Kidney epithelial cell (primary cell): ENCODE measurements at regions not wholly inside any gene's neighbourhood (a gene's known extent, or its start where the extent isn't known, plus 50 kb on each side); places are given as distances from the start of the nearest gene placed in this dataset.

Experiments used
- DNase-seq: peaks from one replicate; pipeline ENCODE4 v3.0.0-alpha.2; 2010; ENCODE audit warnings: low read depth
- H3K27me3 ChIP-seq: 2 replicates; pipeline ENCODE4 v1.6.0; 2011; ENCODE audit warnings: low read length; ENCODE audit not compliant: control insufficient read depth, insufficient read depth
- H3K36me3 ChIP-seq: 2 replicates; pipeline ENCODE4 v1.5.1; 2011; ENCODE audit warnings: low read length; ENCODE audit not compliant: control insufficient read depth, insufficient read depth
- H3K4me3 ChIP-seq: 2 replicates; pipeline ENCODE4 v1.5.1; 2011; ENCODE audit warnings: low read depth, mild to moderate bottlenecking, control low read depth, low read length
- CTCF ChIP-seq: IDR thresholded peaks from 2 replicates; pipeline ENCODE4 v1.5.1; 2011; ENCODE audit warnings: mild to moderate bottlenecking, moderate library complexity, low read length, control low read depth, inconsistent platforms; ENCODE audit not compliant: insufficient read depth, poor library complexity, severe bottlenecking

- Histone ChIP-seq H3K27me3 (no peaks in the 10 kb centered on the region), H3K36me3 (no peaks in the 10 kb centered on the region), H3K4me3 (no peak overlapping the region)
- DNase-seq: no peak
- TF ChIP-seq CTCF: no peak
Observed at GRCh38 chr1:83717785-83718184, 281.1 kb downstream of the TTLL7 start.

DNA sequence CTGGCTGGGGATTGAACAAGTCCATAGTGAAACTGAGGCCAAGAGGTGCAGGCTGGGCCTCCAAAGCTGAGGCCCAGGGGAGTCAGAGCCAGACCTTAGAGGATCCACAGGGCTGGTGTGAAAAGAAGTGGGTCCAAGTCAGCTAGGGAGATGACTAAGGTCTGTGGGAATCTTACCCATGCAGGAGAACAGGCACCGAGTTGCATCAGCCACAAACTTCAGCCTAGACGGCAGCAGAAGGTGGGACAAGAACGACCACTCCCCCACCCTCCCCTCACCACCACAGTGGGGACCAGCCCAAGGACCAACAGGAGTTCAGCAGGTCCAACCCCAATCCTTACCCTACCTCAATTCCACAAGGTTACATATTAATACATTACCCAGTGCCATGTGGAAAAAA, 282.3 kb downstream of the TTLL7 start:
- H3K36me3 ChIP-seq: no peaks in the 10 kb centered on the region
- no peak for TF ChIP-seq CTCF
- H3K27me3 ChIP-seq: no peaks in the 10 kb centered on the region
- H3K4me3 ChIP-seq: no peak overlapping the region
- DNase-seq: no peak

GRCh38 chr1:83715550-83715949, 283.4 kb downstream of the TTLL7 start:
- Histone ChIP-seq H3K36me3 (no peaks in the 10 kb centered on the region), H3K27me3 (no peaks in the 10 kb centered on the region), H3K4me3 (no peak overlapping the region)
- TF ChIP-seq CTCF: no peak
- no peak for DNase-seq

DNA sequence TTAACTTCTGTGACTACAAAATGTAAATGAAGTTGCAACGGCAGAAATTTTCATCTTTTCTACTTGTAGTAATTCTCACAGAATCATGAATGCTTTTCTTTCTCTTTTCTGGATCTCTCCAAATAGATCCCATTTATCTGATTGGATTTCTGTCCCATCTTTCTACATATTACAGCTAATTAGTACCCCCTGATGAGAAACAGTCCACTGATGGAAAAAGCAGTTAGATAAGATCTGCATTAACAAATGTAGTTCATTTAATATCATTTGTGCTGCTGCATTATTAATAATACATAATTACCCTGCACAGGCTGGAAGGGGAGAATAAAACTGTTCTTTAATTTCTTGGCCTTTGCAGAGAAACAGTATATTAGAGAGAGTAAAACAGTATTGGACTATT, 289.3 kb downstream of the TTLL7 start:
- no peak overlapping the region for H3K4me3 ChIP-seq
- no peak for DNase-seq
- H3K36me3 ChIP-seq: no peaks in the 10 kb centered on the region
- no peaks in the 10 kb centered on the region for H3K27me3 ChIP-seq
- no peak for TF ChIP-seq CTCF

GRCh38 chr1:83706354-83706938, 292.5 kb downstream of the TTLL7 start:
- Histone ChIP-seq H3K4me3 (no peak overlapping the region), H3K36me3 (no peaks in the 10 kb centered on the region), H3K27me3 (no peaks in the 10 kb centered on the region)
- TF ChIP-seq CTCF: no peak
- no peak for DNase-seq

- Histone ChIP-seq H3K36me3 (no peaks in the 10 kb centered on the region), H3K4me3 (no peak overlapping the region), H3K27me3 (no peaks in the 10 kb centered on the region)
- DNase-seq: no peak
- TF ChIP-seq CTCF: no peak
Observed at GRCh38 chr1:83705091-83705490, 293.8 kb downstream of the TTLL7 start.
